ENCODE measurements at regions not wholly inside any gene's neighbourhood (a gene's known extent, or its start where the extent isn't known, plus 50 kb on each side); places are given as distances from the start of the nearest gene placed in this dataset.

GRCh38 chr12:23222801-23223200, 597.8 kb downstream of the ETNK1 start:
- TF ChIP-seq CTCF (tag by site-specific recombination; IDR thresholded peaks at IDR 0.05): no peak
- no peak for TF ChIP-seq ZBTB1 (tag by site-specific recombination; IDR thresholded peaks at IDR 0.05)
- no peak for TF ChIP-seq ZNF423 (tag by site-specific recombination; IDR thresholded peaks at IDR 0.05)
- TF ChIP-seq, protein P1, sequence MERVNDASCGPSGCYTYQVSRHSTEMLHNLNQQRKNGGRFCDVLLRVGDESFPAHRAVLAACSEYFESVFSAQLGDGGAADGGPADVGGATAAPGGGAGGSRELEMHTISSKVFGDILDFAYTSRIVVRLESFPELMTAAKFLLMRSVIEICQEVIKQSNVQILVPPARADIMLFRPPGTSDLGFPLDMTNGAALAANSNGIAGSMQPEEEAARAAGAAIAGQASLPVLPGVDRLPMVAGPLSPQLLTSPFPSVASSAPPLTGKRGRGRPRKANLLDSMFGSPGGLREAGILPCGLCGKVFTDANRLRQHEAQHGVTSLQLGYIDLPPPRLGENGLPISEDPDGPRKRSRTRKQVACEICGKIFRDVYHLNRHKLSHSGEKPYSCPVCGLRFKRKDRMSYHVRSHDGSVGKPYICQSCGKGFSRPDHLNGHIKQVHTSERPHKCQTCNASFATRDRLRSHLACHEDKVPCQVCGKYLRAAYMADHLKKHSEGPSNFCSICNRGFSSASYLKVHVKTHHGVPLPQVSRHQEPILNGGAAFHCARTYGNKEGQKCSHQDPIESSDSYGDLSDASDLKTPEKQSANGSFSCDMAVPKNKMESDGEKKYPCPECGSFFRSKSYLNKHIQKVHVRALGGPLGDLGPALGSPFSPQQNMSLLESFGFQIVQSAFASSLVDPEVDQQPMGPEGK (tag by site-specific recombination; IDR thresholded peaks at IDR 0.05): no peak
- no peak for TF ChIP-seq ZBTB26 (tag by site-specific recombination; optimal IDR thresholded peaks at IDR 0.05)
- TF ChIP-seq HOXA7 (CRISPR knock-in tag; IDR thresholded peaks at IDR 0.05; ENCODE audit: borderline replicate concordance): no peak
- no peak for TF ChIP-seq MYNN (tag by site-specific recombination; IDR thresholded peaks at IDR 0.05; ENCODE audit: borderline replicate concordance)
- TF ChIP-seq REST (tag by site-specific recombination; IDR thresholded peaks at IDR 0.05): no peak
- TF ChIP-seq REPIN1 (tag by site-specific recombination; IDR thresholded peaks at IDR 0.05; ENCODE audit: low read depth): no peak
- TF ChIP-seq ZNF549 (tag by site-specific recombination; IDR thresholded peaks at IDR 0.05): no peak
- TF ChIP-seq ZNF792 (tag by site-specific recombination; IDR thresholded peaks at IDR 0.05): no peak
- no peak for TF ChIP-seq ZNF76 (tag by site-specific recombination; IDR thresholded peaks at IDR 0.05; ENCODE audit: borderline replicate concordance, low read depth)
- no peak for TF ChIP-seq ZNF311 (tag by site-specific recombination; IDR thresholded peaks at IDR 0.05; ENCODE audit: borderline replicate concordance)
